Epithelial cell of esophagus (primary cell): ENCODE measurements at regions not wholly inside any gene's neighbourhood (a gene's known extent, or its start where the extent isn't known, plus 50 kb on each side); places are given as distances from the start of the nearest gene placed in this dataset.
A peak's percentile ranks its signal among the peaks of the same experiment; 100 is the strongest.

Experiments used
- DNase-seq: peaks from one replicate; pipeline ENCODE4 v3.0.0; 2010; ENCODE audit warnings: low read depth
- H3K4me3 ChIP-seq: 2 replicates; pipeline ENCODE4 v1.5.1; 2011; ENCODE audit warnings: mild to moderate bottlenecking, low read length, control low read depth
- CTCF ChIP-seq: IDR thresholded peaks from 2 replicates; pipeline ENCODE4 v1.5.1; 2011; ENCODE audit warnings: low read depth, mild to moderate bottlenecking, low read length, control low read depth, inconsistent platforms; ENCODE audit not compliant: insufficient read depth; ENCODE audit errors: missing control alignments

- no peak for TF ChIP-seq CTCF
- DNase-seq = no peak
Observed at GRCh38 chr4:22077571-22077970, 129.0 kb upstream of the KCNIP4 start.

GRCh38 chr4:22072726-22073125, 124.2 kb upstream of the KCNIP4 start:
- no peak overlapping the region for H3K4me3 ChIP-seq
- no peak for TF ChIP-seq CTCF
- DNase-seq = no peak

More at GRCh38 chr4:22077571-22077970, 129.0 kb upstream of the KCNIP4 start:
- no peak overlapping the region for H3K4me3 ChIP-seq

GRCh38 chr4:22072240-22072639, 123.7 kb upstream of the KCNIP4 start:
- H3K4me3 ChIP-seq = no peak overlapping the region
- TF ChIP-seq CTCF = no peak
- no peak for DNase-seq

GRCh38 chr4:22071749-22072148, 123.2 kb upstream of the KCNIP4 start:
- H3K4me3 ChIP-seq = no peak overlapping the region
- DNase-seq = peak; percentile 83
- TF ChIP-seq CTCF = no peak

GRCh38 chr4:22070256-22070655, 121.7 kb upstream of the KCNIP4 start:
- no peak for DNase-seq
- TF ChIP-seq CTCF = no peak
- H3K4me3 ChIP-seq = no peak overlapping the region

- no peak overlapping the region for H3K4me3 ChIP-seq
- DNase-seq = peak; percentile 2
- TF ChIP-seq CTCF = no peak
Observed at GRCh38 chr4:22063613-22064012, 115.0 kb upstream of the KCNIP4 start.

- DNase-seq = no peak
- H3K4me3 ChIP-seq = no peak overlapping the region
- TF ChIP-seq CTCF = no peak
Observed at GRCh38 chr4:22062676-22063075, 114.1 kb upstream of the KCNIP4 start.
